ENCODE measurements at regions not wholly inside any gene's neighbourhood (a gene's known extent, or its start where the extent isn't known, plus 50 kb on each side); places are given as distances from the start of the nearest gene placed in this dataset.

DNA sequence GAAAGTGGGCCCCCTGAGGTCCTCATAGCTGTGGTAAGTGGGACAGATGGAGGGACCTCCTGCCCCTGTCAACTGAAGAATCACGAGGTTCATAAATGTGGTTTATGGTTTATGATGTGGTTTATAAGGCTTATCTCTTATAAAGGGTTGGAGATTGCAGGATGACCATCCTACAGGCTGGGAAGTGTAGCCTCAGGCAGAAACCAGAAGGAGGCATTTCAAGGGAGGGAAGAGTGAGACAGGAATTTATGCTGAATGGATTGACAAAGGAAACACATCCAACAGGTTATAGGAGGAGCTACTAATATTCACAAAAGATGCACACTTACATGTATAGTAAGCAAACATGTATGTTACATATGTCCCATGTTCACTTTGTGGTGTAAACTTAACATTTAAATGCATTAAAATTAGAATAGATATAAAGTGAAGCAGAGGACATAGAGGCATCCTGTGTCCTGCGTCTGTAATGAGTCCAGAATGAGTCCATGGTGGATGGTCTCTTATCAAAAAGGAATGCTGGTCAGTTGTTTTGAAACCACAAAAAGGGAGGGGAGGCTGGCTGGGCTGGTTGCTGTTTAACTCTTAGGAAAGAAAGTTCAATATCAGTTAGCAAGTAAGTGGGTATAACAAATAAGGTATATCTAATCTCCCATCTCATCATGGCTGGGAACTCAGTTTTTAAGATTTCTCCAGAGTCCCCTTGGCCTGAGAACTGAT, 149.0 kb upstream of the RMST start:
- Histone ChIP-seq H3K4me1 (ENCODE audit: insufficient read depth) (no peaks in the 10 kb centered on the region), H3K4me3 (no peak overlapping the region), H3K36me3 (no peaks in the 10 kb centered on the region), H3K27me3 (no peaks in the 10 kb centered on the region), H3K27ac (no peak overlapping the region), H3K9me3 (no peaks in the 10 kb centered on the region)
- intact Hi-C loops (cut with DNase I), result loop anchor here in 2 of 4 donors (10.0 kb wide), 1 partner anchor 739 kb away; no protein-coding TSS in a partner anchor
- no peak for DNase-seq
- TF ChIP-seq EP300 (IDR thresholded peaks at IDR 0.05) (no peak), CTCF (IDR thresholded peaks at IDR 0.05) (no peak)
- WGBS, 3 donors, result 19 to 28% (median 21%) methylated on average over 2 of the region's 2 CpGs

DNA sequence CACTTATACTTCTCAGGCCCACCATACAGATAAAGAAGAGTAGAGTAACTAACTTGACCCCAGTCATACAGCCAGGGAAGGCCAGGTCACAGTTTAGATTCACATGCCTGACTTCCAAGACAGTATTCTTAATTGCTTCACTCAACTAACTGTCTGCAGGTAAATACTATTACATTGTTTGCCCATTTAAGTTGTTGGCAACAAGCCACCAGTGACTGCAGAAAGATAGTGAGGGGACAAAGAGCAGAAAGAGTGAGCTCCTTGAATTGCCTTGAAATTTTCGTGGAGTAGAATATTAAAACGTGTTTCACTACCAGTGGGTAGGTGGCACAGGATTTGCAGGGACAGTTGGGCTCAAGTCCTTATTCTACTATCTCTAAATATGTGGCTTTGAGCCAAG, 146.3 kb upstream of the RMST start:
- intact Hi-C loops (cut with DNase I), result loop anchor here in 2 of 4 donors (10.0 kb wide), 1 partner anchor 742 kb away; no protein-coding TSS in a partner anchor
- H3K4me3 ChIP-seq, result no peak overlapping the region
- DNase-seq, result no peak
- H3K9me3 ChIP-seq, result no peaks in the 10 kb centered on the region
- TF ChIP-seq CTCF (IDR thresholded peaks at IDR 0.05) (no peak), POLR2A (IDR thresholded peaks at IDR 0.05) (no peak), EP300 (IDR thresholded peaks at IDR 0.05) (no peak)
- H3K27ac ChIP-seq, result no peak overlapping the region
- H3K27me3 ChIP-seq, result no peaks in the 10 kb centered on the region
- H3K4me1 ChIP-seq (ENCODE audit: insufficient read depth), result no peaks in the 10 kb centered on the region
- whole genome bisulfite sequencing, 3 donors, result 61 to 85% (median 71%) methylated on average over 2 of the region's 2 CpGs
- H3K36me3 ChIP-seq, result no peaks in the 10 kb centered on the region

- no peaks in the 10 kb centered on the region for H3K4me1 ChIP-seq (ENCODE audit: insufficient read depth)
- no peak for DNase-seq
- no peak overlapping the region for H3K27ac ChIP-seq
- H3K9me3 ChIP-seq, result no peaks in the 10 kb centered on the region
- intact Hi-C loops (cut with DNase I), result no loop called here
- H3K27me3 ChIP-seq, result no peaks in the 10 kb centered on the region
- WGBS, 3 donors, result 18 to 52% (median 28%) methylated on average over 4 of the region's 4 CpGs
- H3K36me3 ChIP-seq, result no peaks in the 10 kb centered on the region
- H3K4me3 ChIP-seq, result no peak overlapping the region
- TF ChIP-seq EP300 (IDR thresholded peaks at IDR 0.05), result no peak
Measured at GRCh38 chr12:97321621-97322020, 141.0 kb upstream of the RMST start.

GRCh38 chr12:97322388-97322787, 140.2 kb upstream of the RMST start:
- H3K36me3 ChIP-seq, result no peaks in the 10 kb centered on the region
- no peak for DNase-seq
- TF ChIP-seq CTCF (IDR thresholded peaks at IDR 0.05) (no peak), POLR2A (IDR thresholded peaks at IDR 0.05) (no peak), EP300 (IDR thresholded peaks at IDR 0.05) (no peak)
- no peaks in the 10 kb centered on the region for H3K27me3 ChIP-seq
- H3K9me3 ChIP-seq, result no peaks in the 10 kb centered on the region
- intact Hi-C loops (cut with DNase I), result no loop called here
- no peaks in the 10 kb centered on the region for H3K4me1 ChIP-seq (ENCODE audit: insufficient read depth)
- H3K4me3 ChIP-seq, result no peak overlapping the region
- H3K27ac ChIP-seq, result no peak overlapping the region
- WGBS, 3 donors, result 45 to 48% (median 46%) methylated on average over 4 of the region's 4 CpGs

- no peaks in the 10 kb centered on the region for H3K27me3 ChIP-seq
- no peaks in the 10 kb centered on the region for H3K36me3 ChIP-seq
- intact Hi-C loops (cut with DNase I), result no loop called here
- no peak for DNase-seq
- no peaks in the 10 kb centered on the region for H3K4me1 ChIP-seq (ENCODE audit: insufficient read depth)
- 70 to 73% (median 70%) methylated on average over 4 of the region's 4 CpGs for WGBS, 3 donors
- no peak overlapping the region for H3K27ac ChIP-seq
- H3K9me3 ChIP-seq, result no peaks in the 10 kb centered on the region
- H3K4me3 ChIP-seq, result no peak overlapping the region
- TF ChIP-seq EP300 (IDR thresholded peaks at IDR 0.05) (no peak), POLR2A (IDR thresholded peaks at IDR 0.05) (no peak), CTCF (IDR thresholded peaks at IDR 0.05) (no peak)
Measured at GRCh38 chr12:97323154-97323553, 139.4 kb upstream of the RMST start.
